GM13976 (cell line): ENCODE measurements at regions not wholly inside any gene's neighbourhood (a gene's known extent, or its start where the extent isn't known, plus 50 kb on each side); places are given as distances from the start of the nearest gene placed in this dataset.

ENCODE experiments used
- DNase-seq: peaks from one replicate; pipeline ENCODE4 v3.0.0; 2012; ENCODE audit warnings: low spot score
- in situ Hi-C: fragments of 300-500 bp; cut with MboI; formaldehyde crosslinking; loops from one replicate; pipeline ENCODE4 v1.12.0; 2022; ENCODE audit warnings: low sequenced_read_pairs, mixed read lengths, inconsistent platforms; ENCODE audit not compliant: unreplicated experiment
- TF ChIP-seq, protein P1 (sequence below): IDR thresholded peaks from 2 replicates; pipeline ENCODE4 v1.5.1; 2012; ENCODE audit warnings: borderline replicate concordance, mild to moderate bottlenecking; ENCODE audit not compliant: insufficient read depth; ENCODE audit errors: extremely low read depth, missing control alignments, control extremely low read depth

DNA sequence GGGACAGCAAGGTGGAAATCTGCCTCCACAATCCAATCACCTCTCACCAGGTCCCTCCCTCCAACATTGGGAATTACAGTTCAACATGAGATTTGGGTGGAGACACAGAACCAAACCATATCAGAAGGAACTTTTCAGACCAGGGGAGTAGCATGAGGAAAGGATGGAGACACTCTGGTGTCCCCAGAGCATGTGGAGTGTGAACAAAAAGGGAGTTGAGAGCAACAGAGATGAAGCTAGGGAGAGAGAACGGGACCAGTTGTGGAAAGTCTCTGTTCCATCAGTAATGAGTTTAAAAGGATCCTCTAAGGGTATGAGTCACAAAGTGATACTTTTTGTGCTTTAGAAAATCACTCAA lies 382.0 kb downstream of the SFMBT2 start:
- DNase-seq, result no peak
- in situ Hi-C loops, result no loop called here
- TF ChIP-seq, protein P1, sequence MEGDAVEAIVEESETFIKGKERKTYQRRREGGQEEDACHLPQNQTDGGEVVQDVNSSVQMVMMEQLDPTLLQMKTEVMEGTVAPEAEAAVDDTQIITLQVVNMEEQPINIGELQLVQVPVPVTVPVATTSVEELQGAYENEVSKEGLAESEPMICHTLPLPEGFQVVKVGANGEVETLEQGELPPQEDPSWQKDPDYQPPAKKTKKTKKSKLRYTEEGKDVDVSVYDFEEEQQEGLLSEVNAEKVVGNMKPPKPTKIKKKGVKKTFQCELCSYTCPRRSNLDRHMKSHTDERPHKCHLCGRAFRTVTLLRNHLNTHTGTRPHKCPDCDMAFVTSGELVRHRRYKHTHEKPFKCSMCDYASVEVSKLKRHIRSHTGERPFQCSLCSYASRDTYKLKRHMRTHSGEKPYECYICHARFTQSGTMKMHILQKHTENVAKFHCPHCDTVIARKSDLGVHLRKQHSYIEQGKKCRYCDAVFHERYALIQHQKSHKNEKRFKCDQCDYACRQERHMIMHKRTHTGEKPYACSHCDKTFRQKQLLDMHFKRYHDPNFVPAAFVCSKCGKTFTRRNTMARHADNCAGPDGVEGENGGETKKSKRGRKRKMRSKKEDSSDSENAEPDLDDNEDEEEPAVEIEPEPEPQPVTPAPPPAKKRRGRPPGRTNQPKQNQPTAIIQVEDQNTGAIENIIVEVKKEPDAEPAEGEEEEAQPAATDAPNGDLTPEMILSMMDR, result no peak

- no peak for DNase-seq
- in situ Hi-C loops, result no loop called here
- TF ChIP-seq, protein P1, result no peak
Measured at GRCh38 chr10:7027913-7028808, 382.7 kb downstream of the SFMBT2 start.

- no peak for DNase-seq
- in situ Hi-C loops, result no loop called here
- TF ChIP-seq, protein P1, result no peak
Measured at GRCh38 chr10:7027237-7027912, 383.5 kb downstream of the SFMBT2 start.

GRCh38 chr10:7026818-7027217 lies 384.0 kb downstream of the SFMBT2 start:
- in situ Hi-C loops, result no loop called here
- DNase-seq, result no peak
- TF ChIP-seq, protein P1, result no peak

DNA sequence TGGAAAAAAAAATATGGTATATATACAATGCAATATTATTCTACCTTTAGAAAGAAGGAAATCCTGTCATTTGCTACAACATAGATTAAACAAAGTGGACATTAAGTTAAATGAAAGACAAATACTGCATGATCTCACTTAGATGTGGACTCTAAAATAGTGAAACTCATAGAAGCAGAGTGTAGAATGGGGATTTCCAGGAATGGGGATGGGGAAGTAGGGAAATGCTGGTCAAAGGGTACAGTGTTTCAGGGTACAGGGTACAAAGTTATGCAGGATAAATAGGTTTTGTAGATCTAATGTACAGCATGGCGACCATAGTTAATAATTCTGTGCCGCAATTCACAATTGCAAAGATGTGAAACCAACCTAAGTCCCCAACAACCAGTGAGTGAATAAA lies 385.5 kb downstream of the SFMBT2 start:
- in situ Hi-C loops, result no loop called here
- DNase-seq, result no peak
- TF ChIP-seq, protein P1, result no peak

DNA sequence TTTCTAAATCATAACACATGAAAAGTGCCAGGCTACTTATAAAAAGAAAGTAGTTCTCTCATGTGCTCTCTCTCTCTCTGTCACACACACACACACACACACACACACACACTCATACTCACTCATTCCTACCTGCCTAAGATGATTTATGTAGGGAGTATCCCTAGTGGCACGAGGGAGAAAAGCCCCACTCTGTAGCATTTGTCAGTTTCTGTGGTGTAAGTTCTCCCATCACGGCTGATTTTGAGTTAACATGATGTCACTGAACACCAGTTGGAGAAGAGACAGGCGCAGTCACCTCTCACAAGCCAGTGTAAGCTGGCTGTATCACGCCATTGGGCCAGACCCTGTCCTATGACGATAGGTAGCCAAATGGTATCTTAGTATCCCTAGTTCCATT lies 395.4 kb downstream of the SFMBT2 start:
- no peak for DNase-seq
- in situ Hi-C loops, result no loop called here
- TF ChIP-seq, protein P1, result no peak
